NT2/D1 (cell line): ENCODE measurements at regions not wholly inside any gene's neighbourhood (a gene's known extent, or its start where the extent isn't known, plus 50 kb on each side); places are given as distances from the start of the nearest gene placed in this dataset.

Source experiments
- SUZ12 ChIP-seq: IDR thresholded peaks from 2 replicates; pipeline ENCODE4 v1.6.1; 2011; ENCODE audit not compliant: insufficient read length, insufficient read depth; ENCODE audit errors: extremely low read depth
- ZNF274 ChIP-seq: IDR thresholded peaks from 2 replicates; pipeline ENCODE4 v1.6.1; 2011; ENCODE audit warnings: mild to moderate bottlenecking, low read depth, low read length

DNA sequence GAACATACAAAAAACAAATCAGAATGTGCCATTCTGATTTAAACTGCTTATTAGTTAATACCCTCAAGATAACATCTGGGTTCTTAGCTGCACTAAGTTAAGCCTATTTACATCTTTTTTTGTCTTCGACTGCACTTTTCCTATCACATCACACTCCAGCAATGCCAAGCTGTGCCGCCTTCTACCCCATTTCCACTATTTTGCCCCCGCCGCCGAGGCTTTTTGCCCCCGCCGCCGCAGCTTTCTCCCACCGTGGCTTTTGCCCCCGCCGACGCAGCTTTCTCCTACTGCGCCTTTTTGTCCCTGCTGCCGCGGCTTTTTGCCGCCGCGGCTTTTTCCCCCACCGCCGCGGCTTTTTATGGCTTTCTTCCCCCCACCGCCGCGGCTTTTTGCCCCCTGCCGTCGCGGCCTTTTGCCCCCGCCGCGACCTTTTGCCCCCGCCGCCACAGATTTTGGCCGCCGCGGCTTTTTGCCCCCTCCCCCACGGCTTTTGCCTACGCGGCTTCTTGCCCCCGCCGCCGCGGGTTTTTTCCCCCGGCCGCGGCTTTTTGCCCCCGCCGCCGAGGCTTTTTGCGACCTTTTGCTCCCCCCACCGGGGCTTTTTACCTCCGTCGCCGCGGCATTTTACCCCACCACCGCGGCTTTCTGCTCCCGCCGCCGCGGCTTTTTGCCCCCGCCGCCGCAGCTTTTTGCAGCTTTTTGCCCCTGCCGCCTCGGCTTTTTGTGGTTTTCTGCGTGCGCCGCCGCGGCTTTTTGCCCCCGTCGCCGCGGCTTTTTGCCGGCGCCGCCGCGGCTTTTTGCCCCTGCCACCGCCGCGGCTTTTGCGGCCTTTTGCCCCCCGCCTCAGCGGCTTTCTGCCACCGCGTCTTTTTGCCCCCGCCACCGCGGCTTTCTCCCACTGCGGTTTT is 331.4 kb upstream of the WSB1 start:
- no peak for TF ChIP-seq ZNF274
- TF ChIP-seq SUZ12 = peak; percentile 74
